Neural cell (in vitro differentiated cells): ENCODE measurements at regions not wholly inside any gene's neighbourhood (a gene's known extent, or its start where the extent isn't known, plus 50 kb on each side); places are given as distances from the start of the nearest gene placed in this dataset.

Experiments used
- CTCF ChIP-seq: fragments of 450-650 bp; IDR thresholded peaks from 2 replicates; pipeline ENCODE4 v1.5.1; 2014; ENCODE audit warnings: antibody characterized with exemption, mild to moderate bottlenecking, moderate library complexity; ENCODE audit not compliant: poor library complexity, severe bottlenecking
- MXI1 ChIP-seq: fragments of 450-650 bp; conservative IDR thresholded peaks from 2 replicates; pipeline ENCODE4 v1.6.1; 2014; ENCODE audit warnings: antibody characterized with exemption, mild to moderate bottlenecking; ENCODE audit not compliant: poor library complexity, severe bottlenecking

DNA sequence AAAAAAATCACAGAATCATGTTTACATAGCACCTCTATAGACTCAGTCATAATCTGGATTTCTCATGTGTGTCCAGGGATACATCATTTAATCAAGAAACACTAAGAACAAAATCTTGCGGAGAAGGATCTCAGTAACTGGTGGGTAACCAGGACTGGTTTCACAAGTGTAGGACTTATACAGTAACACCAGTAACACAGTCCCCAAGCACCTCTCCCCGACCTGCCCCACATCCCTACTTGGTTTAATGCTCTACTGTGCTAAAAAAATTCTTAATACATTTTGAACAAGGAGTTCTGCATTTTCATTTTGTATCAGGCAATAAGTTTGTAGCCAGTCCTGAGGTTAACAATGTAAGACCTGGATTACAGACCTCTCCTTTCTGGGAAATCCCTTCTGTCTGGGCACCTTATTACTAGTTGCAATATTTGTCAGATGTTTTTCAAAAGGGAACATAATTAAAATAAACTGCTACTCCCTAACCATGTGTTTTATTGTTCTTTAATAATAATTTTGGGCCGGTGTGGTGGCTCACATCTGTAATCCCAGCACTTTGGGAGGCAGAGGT is 57.6 kb upstream of the BBX start:
- TF ChIP-seq MXI1: no peak
- TF ChIP-seq CTCF: no peak
